ENCODE measurements at regions not wholly inside any gene's neighbourhood (a gene's known extent, or its start where the extent isn't known, plus 50 kb on each side); places are given as distances from the start of the nearest gene placed in this dataset.
A peak's percentile ranks its signal among the peaks of the same experiment; 100 is the strongest.

GRCh38 chr1:230503726-230504125 is 77.6 kb upstream of the PGBD5 start:
- no peaks in the 10 kb centered on the region for H3K27me3 ChIP-seq
- no peaks in the 10 kb centered on the region for H3K4me1 ChIP-seq
- TF ChIP-seq, protein P1, sequence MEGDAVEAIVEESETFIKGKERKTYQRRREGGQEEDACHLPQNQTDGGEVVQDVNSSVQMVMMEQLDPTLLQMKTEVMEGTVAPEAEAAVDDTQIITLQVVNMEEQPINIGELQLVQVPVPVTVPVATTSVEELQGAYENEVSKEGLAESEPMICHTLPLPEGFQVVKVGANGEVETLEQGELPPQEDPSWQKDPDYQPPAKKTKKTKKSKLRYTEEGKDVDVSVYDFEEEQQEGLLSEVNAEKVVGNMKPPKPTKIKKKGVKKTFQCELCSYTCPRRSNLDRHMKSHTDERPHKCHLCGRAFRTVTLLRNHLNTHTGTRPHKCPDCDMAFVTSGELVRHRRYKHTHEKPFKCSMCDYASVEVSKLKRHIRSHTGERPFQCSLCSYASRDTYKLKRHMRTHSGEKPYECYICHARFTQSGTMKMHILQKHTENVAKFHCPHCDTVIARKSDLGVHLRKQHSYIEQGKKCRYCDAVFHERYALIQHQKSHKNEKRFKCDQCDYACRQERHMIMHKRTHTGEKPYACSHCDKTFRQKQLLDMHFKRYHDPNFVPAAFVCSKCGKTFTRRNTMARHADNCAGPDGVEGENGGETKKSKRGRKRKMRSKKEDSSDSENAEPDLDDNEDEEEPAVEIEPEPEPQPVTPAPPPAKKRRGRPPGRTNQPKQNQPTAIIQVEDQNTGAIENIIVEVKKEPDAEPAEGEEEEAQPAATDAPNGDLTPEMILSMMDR (IDR thresholded peaks at IDR 0.05): no peak
- no peak overlapping the region for H3K27ac ChIP-seq
- H3K4me3 ChIP-seq: no peak overlapping the region
- H3K36me3 ChIP-seq: no peaks in the 10 kb centered on the region
- no peaks in the 10 kb centered on the region for H3K9me3 ChIP-seq
- intact Hi-C loops (cut with DNase I): no loop called here
- no peak overlapping the region for H3K9ac ChIP-seq (ENCODE audit: low read depth in 2 of 2, low read length in 2 of 2)
- DNase-seq: no peak

- intact Hi-C loops (cut with DNase I): no loop called here
Observed at GRCh38 chr1:230502996-230503395, 76.9 kb upstream of the PGBD5 start.

DNA sequence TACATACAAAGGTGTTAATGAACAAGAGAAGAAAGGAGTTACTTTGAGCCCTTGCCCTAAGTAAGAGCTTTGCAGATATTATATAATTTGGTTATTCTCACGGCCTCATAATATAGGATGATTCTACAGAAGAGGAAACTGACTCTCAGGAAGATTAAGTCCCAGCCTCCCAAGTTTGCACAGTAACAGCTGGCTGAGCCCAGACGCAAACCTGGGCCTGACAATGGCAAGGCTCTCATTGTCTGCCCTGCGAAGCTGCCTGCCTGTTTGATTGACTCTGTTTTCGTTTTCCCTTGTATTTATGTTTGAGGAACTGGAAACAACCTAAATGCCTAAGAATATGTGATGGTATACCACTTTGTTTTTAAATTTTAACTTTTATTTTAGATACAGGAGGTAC is 76.2 kb upstream of the PGBD5 start:
- Histone ChIP-seq H3K36me3 (no peaks in the 10 kb centered on the region), H3K27ac (no peak overlapping the region), H3K9ac (ENCODE audit: low read depth in 2 of 2, low read length in 2 of 2) (no peak overlapping the region), H3K4me1 (no peaks in the 10 kb centered on the region), H3K27me3 (no peaks in the 10 kb centered on the region), H3K4me3 (no peak overlapping the region), H3K9me3 (no peaks in the 10 kb centered on the region)
- intact Hi-C loops (cut with DNase I): no loop called here
- TF ChIP-seq, protein P1 (IDR thresholded peaks at IDR 0.05): no peak
- no peak for DNase-seq

More at GRCh38 chr1:230502996-230503395, 76.9 kb upstream of the PGBD5 start:
- Histone ChIP-seq H3K36me3 (no peaks in the 10 kb centered on the region), H3K4me1 (no peaks in the 10 kb centered on the region), H3K27ac (no peak overlapping the region), H3K9me3 (no peaks in the 10 kb centered on the region), H3K4me3 (no peak overlapping the region), H3K9ac (ENCODE audit: low read depth in 2 of 2, low read length in 2 of 2) (no peak overlapping the region), H3K27me3 (no peaks in the 10 kb centered on the region)
- no peak for DNase-seq
- TF ChIP-seq, protein P1 (IDR thresholded peaks at IDR 0.05): no peak

DNA sequence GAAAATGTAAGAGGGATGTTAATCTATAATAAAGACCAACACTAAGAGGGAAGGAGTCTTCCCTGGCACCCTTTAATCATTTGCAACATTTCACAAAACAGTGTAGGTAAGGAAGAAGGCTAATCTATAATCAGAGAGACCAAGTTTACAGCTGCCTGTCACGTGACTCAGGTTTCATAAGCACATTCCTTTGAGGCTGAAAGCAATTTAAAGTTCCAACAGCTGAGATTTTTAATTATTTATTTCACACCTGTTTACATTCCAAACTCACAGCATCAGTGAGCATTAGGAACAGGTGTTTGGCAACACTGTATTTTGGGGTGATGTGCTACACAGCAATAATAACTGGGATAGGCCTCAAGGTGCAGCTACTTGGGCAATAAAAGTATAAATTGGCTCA is 75.7 kb upstream of the PGBD5 start:
- TF ChIP-seq, protein P1 (IDR thresholded peaks at IDR 0.05): no peak
- no peaks in the 10 kb centered on the region for H3K9me3 ChIP-seq
- H3K36me3 ChIP-seq: no peaks in the 10 kb centered on the region
- H3K4me3 ChIP-seq: no peak overlapping the region
- H3K27me3 ChIP-seq: no peaks in the 10 kb centered on the region
- no peak overlapping the region for H3K27ac ChIP-seq
- intact Hi-C loops (cut with DNase I): no loop called here
- DNase-seq: peak; percentile 38
- H3K4me1 ChIP-seq: no peaks in the 10 kb centered on the region
- H3K9ac ChIP-seq (ENCODE audit: low read depth in 2 of 2, low read length in 2 of 2): no peak overlapping the region

DNA sequence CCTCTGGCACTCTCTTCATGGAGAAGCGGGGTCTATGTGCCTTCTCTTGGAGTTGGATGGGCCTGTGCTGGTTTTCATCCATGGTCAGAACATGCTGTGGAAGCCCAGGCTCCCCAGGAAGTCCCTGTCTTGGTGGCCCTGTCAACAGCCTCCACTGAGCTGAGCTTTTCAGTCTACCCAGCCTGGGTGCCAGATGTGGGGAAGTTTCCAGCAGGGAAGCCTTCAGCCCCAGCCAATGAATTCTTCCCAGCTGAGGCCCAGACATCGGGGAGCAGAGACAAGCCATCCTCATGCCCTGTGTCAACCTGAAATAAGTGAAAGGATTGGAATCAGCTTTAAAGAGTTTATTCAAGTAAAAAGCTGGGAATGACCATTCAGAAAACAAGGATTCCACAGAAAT is 75.1 kb upstream of the PGBD5 start:
- TF ChIP-seq, protein P1 (IDR thresholded peaks at IDR 0.05): no peak
- Histone ChIP-seq H3K9ac (ENCODE audit: low read depth in 2 of 2, low read length in 2 of 2) (no peak overlapping the region), H3K4me3 (no peak overlapping the region), H3K9me3 (no peaks in the 10 kb centered on the region), H3K36me3 (no peaks in the 10 kb centered on the region), H3K27me3 (no peaks in the 10 kb centered on the region), H3K4me1 (no peaks in the 10 kb centered on the region), H3K27ac (no peak overlapping the region)
- DNase-seq: no peak
- intact Hi-C loops (cut with DNase I): no loop called here

DNA sequence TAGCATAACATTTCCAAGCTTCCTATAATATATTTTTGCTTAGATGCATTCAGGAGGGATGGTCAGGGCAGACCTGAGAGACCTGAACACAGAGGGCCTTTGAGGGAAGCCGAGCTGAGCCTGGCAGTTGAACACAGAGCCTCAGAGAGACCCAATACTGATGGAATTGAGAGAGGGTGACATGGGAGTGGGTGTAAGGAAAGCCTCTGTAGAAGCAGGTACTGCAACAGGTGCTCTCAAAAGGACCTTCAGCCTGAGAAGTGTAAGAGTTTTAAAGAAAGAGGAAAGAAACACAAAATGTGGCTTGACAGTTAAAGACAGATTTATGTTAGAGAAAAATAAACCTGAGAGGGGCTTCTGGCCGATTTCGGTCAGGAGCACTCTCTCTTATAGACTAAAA is 73.9 kb upstream of the PGBD5 start:
- Histone ChIP-seq H3K9me3 (no peaks in the 10 kb centered on the region), H3K36me3 (no peaks in the 10 kb centered on the region), H3K4me1 (no peaks in the 10 kb centered on the region), H3K27me3 (no peaks in the 10 kb centered on the region), H3K4me3 (no peak overlapping the region), H3K27ac (no peak overlapping the region), H3K9ac (ENCODE audit: low read depth in 2 of 2, low read length in 2 of 2) (no peak overlapping the region)
- no peak for DNase-seq
- TF ChIP-seq, protein P1 (IDR thresholded peaks at IDR 0.05): no peak
- intact Hi-C loops (cut with DNase I): no loop called here
